GM13977 (cell line): ENCODE measurements at regions not wholly inside any gene's neighbourhood (a gene's known extent, or its start where the extent isn't known, plus 50 kb on each side); places are given as distances from the start of the nearest gene placed in this dataset.
"Not testable (repeated sequence)": the region's sequence is repeated elsewhere in the genome, so short reads cannot be mapped to it uniquely, and the experiment has no call there.

ENCODE experiments used
- DNase-seq: peaks from one replicate; pipeline ENCODE4 v3.0.0; 2012; ENCODE audit warnings: low spot score
- in situ Hi-C: fragments of 300-500 bp; cut with MboI; formaldehyde crosslinking; loops from one replicate; pipeline ENCODE4 v1.12.0; 2022; ENCODE audit warnings: low sequenced_read_pairs, low pct_unique_long_range_greater_than_20kb, mixed read lengths, inconsistent platforms; ENCODE audit not compliant: unreplicated experiment
- TF ChIP-seq, protein P1 (sequence below): IDR thresholded peaks from 2 replicates; pipeline ENCODE4 v1.5.1; 2012; ENCODE audit warnings: mild to moderate bottlenecking, control low read depth; ENCODE audit not compliant: insufficient read depth; ENCODE audit errors: extremely low read depth, missing control alignments

GRCh38 chr2:429575-430254 lies 141.8 kb upstream of the ALKAL2 start:
- no peak for DNase-seq
- in situ Hi-C loops: no loop called here
- TF ChIP-seq, protein P1, sequence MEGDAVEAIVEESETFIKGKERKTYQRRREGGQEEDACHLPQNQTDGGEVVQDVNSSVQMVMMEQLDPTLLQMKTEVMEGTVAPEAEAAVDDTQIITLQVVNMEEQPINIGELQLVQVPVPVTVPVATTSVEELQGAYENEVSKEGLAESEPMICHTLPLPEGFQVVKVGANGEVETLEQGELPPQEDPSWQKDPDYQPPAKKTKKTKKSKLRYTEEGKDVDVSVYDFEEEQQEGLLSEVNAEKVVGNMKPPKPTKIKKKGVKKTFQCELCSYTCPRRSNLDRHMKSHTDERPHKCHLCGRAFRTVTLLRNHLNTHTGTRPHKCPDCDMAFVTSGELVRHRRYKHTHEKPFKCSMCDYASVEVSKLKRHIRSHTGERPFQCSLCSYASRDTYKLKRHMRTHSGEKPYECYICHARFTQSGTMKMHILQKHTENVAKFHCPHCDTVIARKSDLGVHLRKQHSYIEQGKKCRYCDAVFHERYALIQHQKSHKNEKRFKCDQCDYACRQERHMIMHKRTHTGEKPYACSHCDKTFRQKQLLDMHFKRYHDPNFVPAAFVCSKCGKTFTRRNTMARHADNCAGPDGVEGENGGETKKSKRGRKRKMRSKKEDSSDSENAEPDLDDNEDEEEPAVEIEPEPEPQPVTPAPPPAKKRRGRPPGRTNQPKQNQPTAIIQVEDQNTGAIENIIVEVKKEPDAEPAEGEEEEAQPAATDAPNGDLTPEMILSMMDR: no peak

DNA sequence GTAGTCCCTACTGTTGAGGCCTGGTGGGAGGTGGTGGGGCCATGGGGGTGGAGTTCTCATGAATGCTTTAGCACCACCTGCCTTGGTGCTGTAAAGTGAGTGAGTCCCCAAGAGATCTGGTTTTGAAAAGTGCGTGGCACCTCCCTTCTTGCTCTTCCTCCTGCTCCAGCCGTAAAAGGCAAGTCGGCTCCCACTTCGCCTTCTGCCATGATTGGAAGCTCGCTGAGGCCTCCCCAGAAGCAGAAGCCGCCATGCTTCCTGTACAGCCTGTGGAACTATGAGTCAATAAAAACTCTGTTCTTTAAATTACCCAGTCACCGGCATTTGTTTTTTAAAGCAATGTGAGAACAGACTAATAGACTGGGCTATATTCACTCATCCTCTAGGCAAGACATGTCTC lies 141.3 kb upstream of the ALKAL2 start:
- in situ Hi-C loops: no loop called here
- TF ChIP-seq, protein P1: no peak
- no peak for DNase-seq

DNA sequence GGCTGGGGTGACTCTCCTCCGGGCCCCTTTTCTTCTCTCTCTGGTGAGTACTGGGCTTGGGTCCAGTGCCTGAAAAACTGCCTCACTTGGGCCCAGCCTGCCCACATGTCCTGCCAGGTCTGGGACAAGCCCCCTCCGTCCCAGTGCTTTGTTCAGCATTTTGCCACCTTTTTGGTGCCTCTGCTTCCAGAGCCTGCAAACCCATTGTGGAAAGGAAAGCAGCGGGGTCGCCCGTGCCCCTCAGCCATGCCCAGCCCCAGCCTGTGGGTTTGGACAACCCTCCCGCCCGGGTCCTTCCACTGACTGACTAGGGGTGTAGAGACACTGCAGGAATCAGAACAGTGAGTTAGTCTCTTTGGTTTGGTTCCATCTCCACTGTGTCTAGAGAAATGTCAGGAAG lies 140.7 kb upstream of the ALKAL2 start:
- no peak for DNase-seq
- TF ChIP-seq, protein P1: no peak
- in situ Hi-C loops: no loop called here

GRCh38 chr2:426696-427095 lies 138.8 kb upstream of the ALKAL2 start:
- in situ Hi-C loops, DNase-seq: not testable (repeated sequence)

DNA sequence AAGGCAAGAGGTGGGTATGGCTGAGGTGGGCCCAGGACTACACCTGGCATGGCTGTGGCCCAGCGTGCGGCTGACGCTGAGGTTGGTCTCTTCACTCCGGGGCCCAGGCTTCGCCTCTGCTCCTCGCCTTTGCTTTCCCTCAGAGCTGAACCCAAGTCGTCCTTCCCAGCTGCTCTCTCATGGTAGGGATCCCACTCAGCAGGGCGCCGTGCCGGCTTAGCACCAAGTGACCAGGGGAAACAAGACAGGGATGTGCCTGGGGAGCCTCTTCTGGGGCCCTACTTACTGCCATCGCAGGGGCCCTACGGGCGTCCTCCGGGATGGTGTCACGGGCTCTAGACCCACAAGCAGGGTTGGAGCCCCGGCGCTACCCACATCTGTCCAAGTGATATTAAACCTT lies 138.1 kb upstream of the ALKAL2 start:
- TF ChIP-seq, protein P1: no peak
- in situ Hi-C loops: no loop called here
- no peak for DNase-seq

DNA sequence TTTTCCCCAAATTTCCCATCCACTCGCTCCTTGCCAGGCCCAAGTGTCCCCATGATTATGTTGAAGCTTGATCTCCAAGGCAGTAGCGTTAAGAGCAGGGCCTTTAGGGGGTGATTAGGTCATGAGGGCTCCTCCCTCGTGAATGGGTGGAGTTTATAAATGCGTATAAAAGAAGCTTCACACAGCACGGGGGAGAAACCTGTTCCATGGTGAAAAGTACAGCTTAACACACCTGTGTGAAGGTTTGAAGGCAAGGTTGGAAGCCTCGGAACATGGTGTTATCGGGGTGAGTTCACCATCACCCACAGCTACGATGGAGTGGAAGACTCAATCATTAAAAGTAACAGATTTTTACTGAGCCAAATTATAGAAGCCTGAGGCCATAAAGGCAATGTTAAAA lies 137.4 kb upstream of the ALKAL2 start:
- DNase-seq: no peak
- TF ChIP-seq, protein P1: no peak
- in situ Hi-C loops: no loop called here

DNA sequence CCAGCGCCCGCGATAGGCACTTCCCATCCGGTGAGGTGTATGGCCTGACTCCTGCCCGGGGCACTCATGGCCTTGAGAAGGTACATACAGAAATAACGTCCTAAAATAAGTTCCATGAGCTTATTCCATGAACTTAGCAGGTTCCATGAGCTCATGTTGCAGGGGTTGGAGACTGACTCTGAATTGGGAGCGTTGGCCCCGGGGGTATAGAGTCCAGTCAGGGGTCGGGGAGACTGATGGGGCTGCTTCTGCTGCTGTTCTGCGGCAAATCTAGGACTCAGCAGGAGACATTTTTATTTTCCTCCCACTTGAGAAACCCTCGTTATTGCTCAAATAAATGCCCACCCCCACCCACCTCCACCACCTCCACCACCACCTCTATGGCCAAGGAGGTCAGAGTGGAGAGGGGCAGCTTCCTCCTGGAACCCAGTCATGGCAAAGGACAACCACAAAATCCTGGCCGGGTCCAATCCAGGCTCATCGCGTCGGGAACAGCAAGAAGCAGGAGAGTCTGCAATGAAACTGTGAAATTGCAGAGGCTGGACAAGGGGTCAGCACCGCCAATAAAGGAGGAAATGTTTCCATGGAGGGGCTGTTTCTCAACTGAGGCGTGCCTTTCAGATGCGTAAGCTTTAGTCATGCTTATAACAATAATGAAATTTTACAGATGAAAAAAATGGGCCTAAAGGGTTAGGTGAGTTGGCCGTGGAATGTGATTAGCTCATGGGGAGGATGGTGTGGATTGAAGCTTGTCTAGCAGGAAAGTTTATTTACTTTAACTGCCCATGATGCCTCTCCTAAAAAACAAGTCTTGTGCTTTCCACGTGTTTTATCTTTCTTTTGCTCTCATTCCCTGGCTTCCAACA lies 136.6 kb upstream of the ALKAL2 start:
- in situ Hi-C loops: no loop called here
- DNase-seq: no peak
- TF ChIP-seq, protein P1: no peak
